ENCODE measurements at regions not wholly inside any gene's neighbourhood (a gene's known extent, or its start where the extent isn't known, plus 50 kb on each side); places are given as distances from the start of the nearest gene placed in this dataset.
A peak's percentile ranks its signal among the peaks of the same experiment; 100 is the strongest.
"Not testable (repeated sequence)": the region's sequence is repeated elsewhere in the genome, so short reads cannot be mapped to it uniquely, and the experiment has no call there.

DNA sequence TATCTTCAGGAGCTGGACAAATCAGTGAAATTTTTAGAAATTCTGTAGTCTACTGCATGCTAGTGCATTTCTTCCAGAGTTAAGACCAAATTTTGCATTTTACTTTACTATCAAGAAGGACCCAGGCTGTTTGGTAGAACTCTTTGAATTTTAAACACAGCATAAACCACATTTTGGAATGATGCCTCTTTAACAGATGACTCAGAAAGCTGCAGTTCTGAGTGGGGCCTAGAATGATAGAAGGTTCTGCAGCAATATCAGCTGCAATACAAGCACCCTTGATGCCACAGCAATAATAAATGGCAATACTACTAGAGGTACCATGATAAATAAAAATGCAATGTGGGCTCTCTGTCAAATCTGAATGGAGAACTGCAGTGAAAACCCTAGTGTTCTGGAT, 198.7 kb downstream of the TMA16 start:
- no peak for DNase-seq (ENCODE audit: low spot score)

GRCh38 chr4:163693776-163694175, 199.3 kb downstream of the TMA16 start:
- no peak for DNase-seq (ENCODE audit: low spot score)

DNA sequence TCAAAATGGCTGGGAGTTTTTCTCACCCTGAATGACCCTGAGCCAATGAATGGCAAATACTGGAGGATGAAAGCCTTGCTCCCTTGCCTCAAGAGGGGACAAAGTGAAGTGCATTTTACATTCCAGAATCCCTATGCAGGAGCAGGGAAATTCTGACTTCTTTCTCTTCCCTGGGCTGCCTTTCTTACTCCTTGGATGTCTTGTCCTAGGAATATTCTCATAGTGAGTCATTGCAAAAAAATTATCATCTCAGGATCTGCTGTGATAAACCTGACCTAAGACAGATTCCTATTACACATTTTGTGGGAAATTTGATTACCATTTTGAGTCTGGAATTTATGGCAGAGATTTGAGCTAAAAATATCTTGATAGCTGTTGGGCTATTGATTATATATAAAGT, 199.9 kb downstream of the TMA16 start:
- no peak for DNase-seq (ENCODE audit: low spot score)

- DNase-seq (ENCODE audit: low spot score) = no peak
Measured at GRCh38 chr4:163697121-163697520, 202.6 kb downstream of the TMA16 start.

GRCh38 chr4:163700383-163700782, 205.9 kb downstream of the TMA16 start:
- not testable (repeated sequence) for DNase-seq (ENCODE audit: low spot score)

DNA sequence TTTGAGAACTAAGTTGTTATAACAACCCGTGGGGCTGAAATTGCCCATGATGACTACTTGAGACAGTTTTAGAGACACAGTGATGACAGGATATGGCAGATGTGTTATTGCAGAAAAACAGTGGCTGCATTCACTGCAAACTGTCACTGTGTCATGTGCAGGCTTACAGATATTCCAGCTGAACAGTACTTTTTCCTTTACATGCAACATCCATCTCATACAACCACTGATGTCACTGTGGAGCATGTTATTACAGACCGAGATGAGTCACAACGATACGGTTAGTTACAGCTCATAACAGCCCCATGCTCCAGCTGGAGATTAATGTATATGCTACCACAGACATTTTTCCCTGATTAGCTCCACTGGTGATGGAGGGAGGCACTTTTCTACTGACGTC, 207.4 kb downstream of the TMA16 start:
- peak; percentile 70 for DNase-seq (ENCODE audit: low spot score)

- DNase-seq (ENCODE audit: low spot score) = no peak
Measured at GRCh38 chr4:163702736-163703135, 208.2 kb downstream of the TMA16 start.

- peak; percentile 23 for DNase-seq (ENCODE audit: low spot score)
Measured at GRCh38 chr4:163703251-163703650, 208.8 kb downstream of the TMA16 start.

DNA sequence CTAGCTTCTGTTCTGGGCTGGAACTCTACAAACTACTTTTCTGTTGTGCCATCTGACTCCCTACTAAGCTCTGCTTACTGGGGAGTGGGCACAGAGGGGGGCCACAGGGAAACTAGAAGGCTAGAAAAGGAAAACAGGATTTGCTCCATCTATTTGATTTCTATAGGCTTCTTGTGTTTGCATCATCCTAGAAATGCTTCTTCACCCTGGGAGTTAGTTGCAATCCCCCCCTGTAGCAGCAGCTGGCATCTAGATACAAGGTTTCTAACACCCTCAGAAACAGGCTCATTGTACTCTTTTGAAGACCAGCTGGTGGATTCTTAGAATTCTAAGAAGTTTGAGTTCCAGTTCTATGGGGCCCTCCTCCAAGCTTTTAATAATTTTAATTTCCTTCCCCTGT, 213.4 kb downstream of the TMA16 start:
- no peak for DNase-seq (ENCODE audit: low spot score)

DNA sequence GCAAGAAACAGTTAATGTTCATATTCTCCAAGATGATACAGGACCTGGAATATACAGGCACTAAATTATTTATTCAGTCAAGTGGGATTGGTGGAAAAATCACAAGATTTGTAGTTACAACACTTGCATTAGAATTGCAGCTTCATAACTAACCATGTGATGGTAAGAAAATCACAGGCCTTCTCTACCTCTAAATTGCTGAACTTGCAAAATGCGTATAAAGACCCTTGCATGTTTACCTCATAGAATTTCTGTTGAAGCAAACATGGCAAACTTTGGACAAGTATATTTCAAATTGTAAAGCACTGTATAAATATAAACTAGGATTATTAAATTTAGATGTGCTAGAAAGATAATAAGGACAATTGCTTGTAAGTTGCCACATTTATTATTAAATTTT, 215.1 kb downstream of the TMA16 start:
- DNase-seq (ENCODE audit: low spot score) = no peak

- DNase-seq (ENCODE audit: low spot score) = no peak
Measured at GRCh38 chr4:163710158-163710557, 215.7 kb downstream of the TMA16 start.

GRCh38 chr4:163724495-163724894, 230.0 kb downstream of the TMA16 start:
- not testable (repeated sequence) for DNase-seq (ENCODE audit: low spot score)

- DNase-seq (ENCODE audit: low spot score) = no peak
Measured at GRCh38 chr4:163726641-163727040, 232.2 kb downstream of the TMA16 start.

- DNase-seq (ENCODE audit: low spot score) = no peak
Measured at GRCh38 chr4:163731071-163731470, 236.6 kb downstream of the TMA16 start.

- no peak for DNase-seq (ENCODE audit: low spot score)
Measured at GRCh38 chr4:163732473-163732872, 238.0 kb downstream of the TMA16 start.

GRCh38 chr4:163736876-163737275, 242.4 kb downstream of the TMA16 start:
- DNase-seq (ENCODE audit: low spot score) = no peak

DNA sequence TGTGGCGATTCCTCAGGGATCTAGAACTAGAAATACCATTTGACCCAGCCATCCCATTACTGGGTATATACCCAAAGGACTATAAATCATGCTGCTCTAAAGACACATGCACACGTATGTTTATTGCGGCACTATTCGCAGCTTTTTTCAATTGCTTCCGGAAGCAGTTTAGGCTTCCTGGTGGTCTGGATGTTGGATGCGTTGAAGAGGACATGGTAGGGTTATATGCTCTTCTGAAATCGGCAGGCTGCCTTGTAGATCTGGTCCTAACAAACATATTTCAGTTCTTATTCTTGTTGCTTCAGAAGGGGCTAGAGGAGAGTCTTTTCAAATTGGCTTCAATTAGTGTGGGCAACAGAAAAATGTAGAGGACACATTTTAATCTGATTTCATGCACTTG, 243.4 kb downstream of the TMA16 start:
- DNase-seq (ENCODE audit: low spot score) = not testable (repeated sequence)

DNA sequence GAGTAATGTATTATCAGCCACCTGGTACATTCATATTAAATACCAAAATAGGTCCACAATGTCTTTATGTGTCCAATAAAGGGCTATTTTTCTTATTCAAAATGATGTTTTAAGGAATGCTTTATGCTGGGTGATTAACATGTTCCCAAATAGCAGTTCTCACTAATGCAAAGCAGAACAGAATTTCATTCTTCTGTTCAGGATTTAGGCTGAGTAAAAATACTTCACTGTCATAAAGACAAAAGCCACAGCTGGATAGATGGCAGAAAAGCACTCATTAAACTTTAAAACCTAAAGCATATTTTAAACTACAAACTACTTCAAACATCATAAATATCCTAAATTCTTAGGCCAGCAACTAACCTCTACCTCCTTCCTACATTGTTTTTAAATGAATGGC, 244.0 kb downstream of the TMA16 start:
- no peak for DNase-seq (ENCODE audit: low spot score)

DNA sequence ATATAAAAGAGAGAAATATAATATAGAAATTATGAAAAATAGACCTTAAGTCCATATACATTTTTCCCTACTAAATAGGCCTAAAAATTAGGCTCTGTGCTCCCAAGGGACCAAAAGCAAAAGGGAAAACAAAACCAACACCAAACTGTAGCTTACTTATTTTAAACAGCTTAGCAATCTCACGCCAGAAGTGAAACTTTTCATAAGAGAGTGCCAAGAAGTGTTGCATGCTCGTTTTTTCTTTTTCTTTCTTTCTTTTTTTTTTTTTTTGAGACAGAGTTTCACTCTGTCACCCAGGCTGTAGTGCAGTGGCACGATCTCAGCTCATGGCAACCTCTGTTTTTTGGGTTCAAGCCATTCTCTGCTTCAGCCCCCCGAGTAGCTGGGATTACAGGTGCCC, 250.4 kb downstream of the TMA16 start:
- no peak for DNase-seq (ENCODE audit: low spot score)

- DNase-seq (ENCODE audit: low spot score) = no peak
Measured at GRCh38 chr4:163747293-163747692, 252.8 kb downstream of the TMA16 start.

- DNase-seq (ENCODE audit: low spot score) = no peak
Measured at GRCh38 chr4:163747886-163748285, 253.4 kb downstream of the TMA16 start.

DNA sequence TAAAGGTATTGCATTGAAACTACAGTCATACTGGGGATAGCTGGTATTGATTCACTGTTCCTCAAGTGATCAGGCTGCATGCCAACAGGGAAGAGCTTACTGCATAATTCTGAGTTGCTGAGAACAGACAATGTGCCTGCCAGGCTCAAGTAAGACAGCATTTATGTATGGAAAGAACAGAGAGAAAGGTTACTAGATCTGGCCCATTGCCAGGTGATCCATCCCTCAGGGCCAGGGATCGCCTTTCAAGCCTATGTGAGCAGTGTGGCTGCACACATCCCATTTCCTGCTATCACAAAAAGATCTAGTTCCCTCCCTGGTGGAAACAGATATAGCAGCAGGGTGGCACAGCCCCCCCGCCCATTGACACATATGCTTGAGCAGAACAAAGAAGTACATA, 254.0 kb downstream of the TMA16 start:
- peak; percentile 49 for DNase-seq (ENCODE audit: low spot score)

DNA sequence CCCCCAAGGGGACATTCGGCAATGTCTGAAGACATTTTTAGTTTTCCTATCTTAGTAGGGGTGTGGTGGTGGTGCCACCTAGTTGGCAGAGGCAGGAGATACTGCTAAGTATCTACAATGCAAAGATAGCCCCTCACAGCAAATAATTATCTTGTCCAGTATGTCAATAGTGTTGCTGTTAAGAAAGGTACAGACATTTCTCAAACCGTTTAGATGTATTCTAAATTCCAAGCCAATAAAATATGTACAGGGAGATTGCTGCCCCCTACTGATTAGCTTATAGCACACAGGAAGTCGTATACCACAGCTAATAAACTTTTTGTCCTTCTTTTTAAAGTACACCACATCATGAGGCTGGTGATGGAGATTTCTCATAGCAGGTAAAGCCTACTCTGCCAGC, 260.5 kb downstream of the TMA16 start:
- DNase-seq (ENCODE audit: low spot score) = no peak

GRCh38 chr4:163757219-163757618, 262.7 kb downstream of the TMA16 start:
- DNase-seq (ENCODE audit: low spot score) = no peak

DNA sequence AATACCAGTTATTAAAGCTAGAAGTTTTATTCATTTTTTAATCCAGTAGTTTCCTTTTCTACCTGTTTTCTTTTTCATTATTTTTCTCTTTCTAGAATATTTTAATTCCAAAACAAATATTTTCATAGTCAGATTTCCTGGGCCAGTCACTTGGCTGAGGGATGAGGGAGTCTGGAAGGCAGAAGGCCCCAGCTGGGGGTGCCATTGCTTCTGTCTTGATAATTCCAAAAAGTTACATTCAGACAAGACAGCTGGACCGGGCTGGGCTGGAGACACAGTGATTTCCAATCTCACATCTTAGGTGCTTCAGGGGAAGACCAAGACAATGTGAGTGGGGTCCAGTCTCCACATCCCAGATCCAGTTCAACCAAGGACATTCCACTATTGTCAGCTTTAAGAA, 263.5 kb downstream of the TMA16 start:
- DNase-seq (ENCODE audit: low spot score) = no peak
